ENCODE measurements at regions not wholly inside any gene's neighbourhood (a gene's known extent, or its start where the extent isn't known, plus 50 kb on each side); places are given as distances from the start of the nearest gene placed in this dataset.

DNA sequence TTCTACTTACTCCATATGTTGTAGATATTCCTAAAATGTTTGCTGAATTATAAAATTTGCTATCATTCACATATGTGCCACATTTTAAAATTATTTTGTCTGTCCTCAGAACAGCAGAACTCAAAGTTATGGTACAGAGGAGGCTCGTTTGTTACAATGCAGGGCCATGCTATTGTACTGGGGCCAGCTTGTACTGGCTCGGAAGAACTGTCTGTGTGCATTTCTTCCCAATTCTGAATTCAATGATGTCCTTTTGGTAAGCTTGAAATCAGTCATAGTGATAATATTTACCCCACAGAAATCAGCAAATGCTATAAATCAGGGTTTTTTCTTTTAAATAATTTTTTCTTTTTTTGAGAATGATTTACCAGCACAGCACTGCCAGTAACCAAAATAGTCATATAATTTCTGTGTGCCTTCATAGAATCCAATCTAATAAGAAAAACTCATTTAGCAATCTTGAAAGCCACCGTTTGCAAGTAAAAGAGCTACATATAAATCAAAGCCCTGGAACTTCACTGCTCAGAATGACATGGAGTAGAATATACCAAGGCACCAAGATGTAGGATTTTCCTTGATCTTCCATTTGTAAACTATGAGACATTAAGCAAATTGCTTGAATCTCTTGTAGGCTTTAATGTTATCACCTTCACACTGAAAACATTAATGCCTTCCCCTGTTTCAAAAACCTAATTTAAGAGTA lies 90.7 kb upstream of the EPHA4 start:
- no peak overlapping the region for H3K4me3 Mint-ChIP-seq (ENCODE audit: unreplicated experiment)
- no peaks in the 10 kb centered on the region for H3K9me3 Mint-ChIP-seq (ENCODE audit: unreplicated experiment)
- no peak for DNase-seq (ENCODE audit: low spot score)
- no peak overlapping the region for H3K27ac Mint-ChIP-seq (ENCODE audit: unreplicated experiment)
- H3K4me1 Mint-ChIP-seq (ENCODE audit: unreplicated experiment) = no peaks in the 10 kb centered on the region
- TF ChIP-seq, protein P1, sequence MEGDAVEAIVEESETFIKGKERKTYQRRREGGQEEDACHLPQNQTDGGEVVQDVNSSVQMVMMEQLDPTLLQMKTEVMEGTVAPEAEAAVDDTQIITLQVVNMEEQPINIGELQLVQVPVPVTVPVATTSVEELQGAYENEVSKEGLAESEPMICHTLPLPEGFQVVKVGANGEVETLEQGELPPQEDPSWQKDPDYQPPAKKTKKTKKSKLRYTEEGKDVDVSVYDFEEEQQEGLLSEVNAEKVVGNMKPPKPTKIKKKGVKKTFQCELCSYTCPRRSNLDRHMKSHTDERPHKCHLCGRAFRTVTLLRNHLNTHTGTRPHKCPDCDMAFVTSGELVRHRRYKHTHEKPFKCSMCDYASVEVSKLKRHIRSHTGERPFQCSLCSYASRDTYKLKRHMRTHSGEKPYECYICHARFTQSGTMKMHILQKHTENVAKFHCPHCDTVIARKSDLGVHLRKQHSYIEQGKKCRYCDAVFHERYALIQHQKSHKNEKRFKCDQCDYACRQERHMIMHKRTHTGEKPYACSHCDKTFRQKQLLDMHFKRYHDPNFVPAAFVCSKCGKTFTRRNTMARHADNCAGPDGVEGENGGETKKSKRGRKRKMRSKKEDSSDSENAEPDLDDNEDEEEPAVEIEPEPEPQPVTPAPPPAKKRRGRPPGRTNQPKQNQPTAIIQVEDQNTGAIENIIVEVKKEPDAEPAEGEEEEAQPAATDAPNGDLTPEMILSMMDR (IDR thresholded peaks at IDR 0.05; ENCODE audit: unreplicated experiment) = no peak
- H3K27me3 Mint-ChIP-seq (ENCODE audit: unreplicated experiment) = no peaks in the 10 kb centered on the region
- H3K36me3 Mint-ChIP-seq (ENCODE audit: low read depth, unreplicated experiment) = no peaks in the 10 kb centered on the region

DNA sequence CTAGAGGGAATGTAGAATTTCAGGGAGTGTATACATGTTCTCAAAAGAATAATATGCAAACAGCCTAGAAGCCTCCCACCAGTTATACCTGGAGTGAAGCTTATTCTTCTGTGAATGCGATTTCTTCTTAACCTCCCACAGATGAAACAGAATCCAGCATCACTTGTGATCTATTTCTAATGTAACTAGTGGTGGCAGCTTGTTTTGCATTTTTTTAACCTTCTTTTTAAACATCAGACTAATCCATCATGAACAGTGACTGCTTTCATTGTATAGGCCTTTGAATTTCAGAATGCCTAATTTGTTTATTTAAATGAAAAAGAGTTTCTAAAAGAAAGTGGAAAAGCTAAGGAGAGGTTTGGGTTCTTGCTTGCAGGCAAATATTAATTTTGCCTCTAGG lies 85.7 kb upstream of the EPHA4 start:
- TF ChIP-seq, protein P1 (IDR thresholded peaks at IDR 0.05; ENCODE audit: unreplicated experiment) = no peak
- Mint-ChIP-seq H3K9me3 (ENCODE audit: unreplicated experiment) (no peaks in the 10 kb centered on the region), H3K27me3 (ENCODE audit: unreplicated experiment) (no peaks in the 10 kb centered on the region)

DNA sequence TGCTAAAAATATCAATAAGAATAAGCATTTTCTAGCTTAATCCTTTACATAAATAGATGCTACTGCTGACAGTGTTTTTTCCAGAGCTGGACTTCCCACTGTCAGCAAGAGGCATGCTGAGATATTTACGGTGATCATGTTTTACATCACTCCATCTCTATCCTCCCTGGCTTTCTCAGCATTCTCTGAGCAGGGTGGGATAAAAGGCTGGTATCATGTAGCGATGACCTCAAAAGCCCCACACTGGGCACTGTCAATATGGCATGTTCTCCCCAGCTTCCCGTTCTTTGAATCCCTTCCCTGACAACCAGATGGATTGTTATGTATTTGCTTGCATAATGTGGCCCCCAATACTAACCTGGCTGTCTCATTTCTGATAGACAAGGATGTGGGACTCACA lies 83.2 kb upstream of the EPHA4 start:
- no peaks in the 10 kb centered on the region for H3K4me1 Mint-ChIP-seq (ENCODE audit: unreplicated experiment)
- DNase-seq (ENCODE audit: low spot score) = no peak
- no peak overlapping the region for H3K27ac Mint-ChIP-seq (ENCODE audit: unreplicated experiment)
- H3K36me3 Mint-ChIP-seq (ENCODE audit: low read depth, unreplicated experiment) = no peaks in the 10 kb centered on the region
- H3K9me3 Mint-ChIP-seq (ENCODE audit: unreplicated experiment) = no peaks in the 10 kb centered on the region
- TF ChIP-seq, protein P1 (IDR thresholded peaks at IDR 0.05; ENCODE audit: unreplicated experiment) = no peak
- no peak overlapping the region for H3K4me3 Mint-ChIP-seq (ENCODE audit: unreplicated experiment)
- H3K27me3 Mint-ChIP-seq (ENCODE audit: unreplicated experiment) = no peaks in the 10 kb centered on the region

More for the DNA sequence above, 85.7 kb upstream of the EPHA4 start:
- Mint-ChIP-seq H3K4me1 (ENCODE audit: unreplicated experiment) (no peaks in the 10 kb centered on the region), H3K4me3 (ENCODE audit: unreplicated experiment) (no peak overlapping the region), H3K36me3 (ENCODE audit: low read depth, unreplicated experiment) (no peaks in the 10 kb centered on the region), H3K27ac (ENCODE audit: unreplicated experiment) (no peak overlapping the region)
- no peak for DNase-seq (ENCODE audit: low spot score)

DNA sequence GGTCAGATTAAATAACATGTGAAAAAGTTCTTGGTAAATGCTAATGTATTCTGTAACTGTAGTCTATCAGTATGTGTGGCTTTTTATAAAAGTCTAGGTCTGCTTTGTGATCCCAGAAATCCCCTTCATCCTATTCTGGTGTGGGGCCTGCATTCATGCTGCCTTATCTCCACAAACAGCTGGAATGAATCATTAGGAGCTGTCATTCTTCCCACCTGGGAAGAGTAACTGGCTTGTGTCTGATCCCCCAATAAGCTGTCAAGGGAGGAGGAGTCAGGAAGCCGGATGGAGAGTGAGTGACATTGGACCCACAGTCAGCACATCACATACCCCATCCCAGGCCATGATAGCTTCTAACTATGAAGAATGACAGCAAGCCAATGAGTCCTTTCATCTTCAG lies 81.1 kb upstream of the EPHA4 start:
- Mint-ChIP-seq H3K36me3 (ENCODE audit: low read depth, unreplicated experiment) (no peaks in the 10 kb centered on the region), H3K4me3 (ENCODE audit: unreplicated experiment) (no peak overlapping the region), H3K27ac (ENCODE audit: unreplicated experiment) (no peak overlapping the region), H3K27me3 (ENCODE audit: unreplicated experiment) (no peaks in the 10 kb centered on the region), H3K4me1 (ENCODE audit: unreplicated experiment) (no peaks in the 10 kb centered on the region), H3K9me3 (ENCODE audit: unreplicated experiment) (no peaks in the 10 kb centered on the region)
- TF ChIP-seq, protein P1 (IDR thresholded peaks at IDR 0.05; ENCODE audit: unreplicated experiment) = no peak
- DNase-seq (ENCODE audit: low spot score) = no peak

DNA sequence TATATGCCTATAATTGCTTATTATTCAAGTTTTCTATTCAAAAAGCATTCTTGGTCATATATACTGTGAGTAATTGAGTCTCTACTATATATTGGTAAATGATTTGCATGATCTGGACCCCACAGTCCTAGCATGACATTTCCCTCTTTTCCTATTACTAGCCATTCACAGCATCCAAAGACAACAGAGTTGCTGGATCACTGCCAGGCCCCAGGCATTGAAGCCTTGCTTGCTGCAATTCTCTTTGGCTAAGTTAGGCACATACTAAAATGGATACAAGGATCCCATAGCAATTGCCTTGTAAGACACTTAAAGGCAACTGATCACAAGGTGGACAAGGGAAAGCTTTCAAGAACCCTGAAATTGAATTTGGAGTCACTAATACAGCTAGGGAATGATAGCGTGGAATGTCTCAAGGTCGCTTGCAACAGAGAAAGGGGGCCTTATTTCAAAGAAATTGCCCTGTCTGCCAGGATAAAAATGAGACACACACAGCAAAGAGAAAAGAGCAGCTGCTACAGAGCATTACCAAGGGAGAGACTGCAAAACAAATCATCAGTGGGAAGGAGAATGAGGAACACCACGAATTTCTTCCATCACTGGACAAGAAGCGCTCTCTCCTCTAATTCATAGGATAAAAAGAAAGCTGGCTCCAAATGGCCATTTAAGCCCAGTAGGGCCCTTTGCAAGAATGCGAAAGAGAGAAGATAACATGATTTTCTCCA lies 77.1 kb upstream of the EPHA4 start:
- H3K27me3 Mint-ChIP-seq (ENCODE audit: unreplicated experiment) = no peaks in the 10 kb centered on the region
- no peak overlapping the region for H3K27ac Mint-ChIP-seq (ENCODE audit: unreplicated experiment)
- no peaks in the 10 kb centered on the region for H3K4me1 Mint-ChIP-seq (ENCODE audit: unreplicated experiment)
- no peaks in the 10 kb centered on the region for H3K36me3 Mint-ChIP-seq (ENCODE audit: low read depth, unreplicated experiment)
- TF ChIP-seq, protein P1 (IDR thresholded peaks at IDR 0.05; ENCODE audit: unreplicated experiment) = no peak
- no peak overlapping the region for H3K4me3 Mint-ChIP-seq (ENCODE audit: unreplicated experiment)
- H3K9me3 Mint-ChIP-seq (ENCODE audit: unreplicated experiment) = no peaks in the 10 kb centered on the region
- no peak for DNase-seq (ENCODE audit: low spot score)
